Choroid plexus epithelial cell (primary cell): ENCODE measurements at regions not wholly inside any gene's neighbourhood (a gene's known extent, or its start where the extent isn't known, plus 50 kb on each side); places are given as distances from the start of the nearest gene placed in this dataset.
A peak's percentile ranks its signal among the peaks of the same experiment; 100 is the strongest.

Experiments used
- DNase-seq: peaks from one replicate; pipeline ENCODE4 v3.0.0-alpha.2; 2010; ENCODE audit warnings: low read depth
- H3K4me3 ChIP-seq: 2 replicates; pipeline ENCODE4 v1.5.1; 2011; ENCODE audit warnings: low read depth, mild to moderate bottlenecking, control low read depth, low read length, moderate library complexity
- TF ChIP-seq, protein P1 (sequence below): conservative IDR thresholded peaks from 2 replicates; pipeline ENCODE4 v1.5.1; 2011; ENCODE audit warnings: low read depth, mild to moderate bottlenecking, control low read depth, inconsistent platforms, low read length, moderate library complexity

DNA sequence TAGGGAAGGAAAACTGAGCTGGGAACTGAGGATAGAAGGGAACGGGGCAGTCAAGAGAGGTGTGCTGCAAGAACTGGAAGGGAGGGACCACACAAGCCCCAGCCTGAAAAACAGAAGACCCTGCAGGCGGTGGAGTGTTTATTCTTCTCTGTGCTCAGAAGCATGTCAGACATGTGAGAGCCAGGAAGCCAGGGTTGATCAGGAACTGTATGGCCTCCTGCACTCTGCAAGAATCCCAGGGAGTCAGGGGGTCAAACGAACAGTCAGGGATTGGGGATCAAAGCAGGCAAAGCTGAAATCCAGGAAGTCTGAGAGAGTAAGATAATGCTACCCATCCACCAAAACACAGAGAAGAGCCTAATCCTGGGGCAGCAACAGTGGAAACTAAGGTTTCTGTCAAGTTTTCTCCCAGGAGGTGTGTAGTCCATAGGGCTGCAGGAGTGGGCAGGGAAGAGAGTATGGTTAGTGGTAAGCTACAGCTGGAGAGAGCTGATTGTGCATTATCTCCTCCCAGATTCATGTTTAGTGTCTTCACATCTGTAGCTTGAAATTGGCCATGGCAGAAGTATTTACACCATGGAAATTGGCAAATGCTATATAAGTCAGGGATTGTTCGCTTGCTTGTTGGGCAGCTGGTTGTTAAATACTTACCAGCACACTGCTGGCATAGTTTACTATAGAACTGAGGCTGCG, 115.4 kb upstream of the SLC44A1 start:
- no peak for DNase-seq
- TF ChIP-seq, protein P1, sequence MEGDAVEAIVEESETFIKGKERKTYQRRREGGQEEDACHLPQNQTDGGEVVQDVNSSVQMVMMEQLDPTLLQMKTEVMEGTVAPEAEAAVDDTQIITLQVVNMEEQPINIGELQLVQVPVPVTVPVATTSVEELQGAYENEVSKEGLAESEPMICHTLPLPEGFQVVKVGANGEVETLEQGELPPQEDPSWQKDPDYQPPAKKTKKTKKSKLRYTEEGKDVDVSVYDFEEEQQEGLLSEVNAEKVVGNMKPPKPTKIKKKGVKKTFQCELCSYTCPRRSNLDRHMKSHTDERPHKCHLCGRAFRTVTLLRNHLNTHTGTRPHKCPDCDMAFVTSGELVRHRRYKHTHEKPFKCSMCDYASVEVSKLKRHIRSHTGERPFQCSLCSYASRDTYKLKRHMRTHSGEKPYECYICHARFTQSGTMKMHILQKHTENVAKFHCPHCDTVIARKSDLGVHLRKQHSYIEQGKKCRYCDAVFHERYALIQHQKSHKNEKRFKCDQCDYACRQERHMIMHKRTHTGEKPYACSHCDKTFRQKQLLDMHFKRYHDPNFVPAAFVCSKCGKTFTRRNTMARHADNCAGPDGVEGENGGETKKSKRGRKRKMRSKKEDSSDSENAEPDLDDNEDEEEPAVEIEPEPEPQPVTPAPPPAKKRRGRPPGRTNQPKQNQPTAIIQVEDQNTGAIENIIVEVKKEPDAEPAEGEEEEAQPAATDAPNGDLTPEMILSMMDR: no peak
- no peak overlapping the region for H3K4me3 ChIP-seq

DNA sequence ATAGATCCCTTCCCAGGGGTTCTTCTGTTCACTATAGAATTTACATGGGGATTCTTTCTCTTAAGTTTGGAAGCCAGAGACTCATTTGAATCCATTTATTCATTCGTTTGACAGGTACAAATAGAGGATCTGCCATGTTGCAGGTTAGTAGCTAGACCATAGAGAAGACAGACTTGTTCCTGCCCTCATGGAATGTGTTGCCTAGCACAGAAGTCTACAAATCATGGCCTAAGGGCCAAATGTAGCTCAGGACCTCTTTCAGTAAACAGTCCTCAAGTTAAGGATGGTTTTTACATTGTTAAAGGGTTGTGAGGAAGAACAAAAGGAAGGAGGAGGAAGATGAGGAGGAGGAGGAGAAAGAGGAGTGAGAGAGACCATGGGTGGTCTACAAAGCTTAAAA, 114.7 kb upstream of the SLC44A1 start:
- TF ChIP-seq, protein P1: no peak
- DNase-seq: no peak

DNA sequence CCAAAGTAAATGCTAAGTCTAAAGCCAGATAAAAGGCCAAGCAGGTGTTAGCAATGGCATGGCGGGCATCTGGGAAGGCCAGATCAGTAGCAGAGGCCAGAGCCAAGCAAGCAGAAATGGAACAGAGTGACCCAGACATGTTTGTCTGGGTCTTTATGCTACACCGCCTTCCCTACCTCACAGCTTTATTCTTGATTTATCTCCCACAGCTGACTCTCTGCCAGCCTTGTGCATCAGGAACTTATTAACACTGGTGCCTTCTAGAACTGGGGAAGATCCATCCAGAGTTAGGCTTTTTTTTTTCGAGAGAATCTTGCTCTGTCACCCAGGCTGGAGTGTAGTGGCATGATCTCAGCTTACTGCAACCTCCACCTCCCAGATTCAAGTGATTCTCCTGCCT, 112.5 kb upstream of the SLC44A1 start:
- no peak for DNase-seq
- TF ChIP-seq, protein P1: no peak
- no peak overlapping the region for H3K4me3 ChIP-seq

More for the DNA sequence above, 114.7 kb upstream of the SLC44A1 start:
- H3K4me3 ChIP-seq: no peak overlapping the region

DNA sequence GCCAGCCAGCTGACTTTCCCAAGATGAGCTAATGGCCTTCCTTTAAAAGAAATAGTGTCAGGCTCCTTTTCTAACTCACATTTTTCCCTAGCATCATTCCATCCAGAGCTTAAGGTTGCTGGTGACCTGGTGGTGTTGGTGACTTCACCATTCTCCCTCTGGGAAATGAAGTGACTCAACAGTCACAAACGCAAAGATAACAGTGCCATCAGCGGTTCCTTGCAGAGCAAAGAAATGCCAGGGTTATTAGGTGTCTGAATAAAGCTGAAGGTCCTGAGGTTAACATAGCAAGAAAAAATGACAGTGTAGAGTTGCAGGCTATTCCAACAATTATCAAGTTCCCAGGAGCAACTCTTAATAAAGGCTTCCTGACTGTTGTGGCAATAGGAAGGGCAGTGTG, 111.8 kb upstream of the SLC44A1 start:
- no peak overlapping the region for H3K4me3 ChIP-seq
- peak; percentile 42 for DNase-seq
- TF ChIP-seq, protein P1: no peak

DNA sequence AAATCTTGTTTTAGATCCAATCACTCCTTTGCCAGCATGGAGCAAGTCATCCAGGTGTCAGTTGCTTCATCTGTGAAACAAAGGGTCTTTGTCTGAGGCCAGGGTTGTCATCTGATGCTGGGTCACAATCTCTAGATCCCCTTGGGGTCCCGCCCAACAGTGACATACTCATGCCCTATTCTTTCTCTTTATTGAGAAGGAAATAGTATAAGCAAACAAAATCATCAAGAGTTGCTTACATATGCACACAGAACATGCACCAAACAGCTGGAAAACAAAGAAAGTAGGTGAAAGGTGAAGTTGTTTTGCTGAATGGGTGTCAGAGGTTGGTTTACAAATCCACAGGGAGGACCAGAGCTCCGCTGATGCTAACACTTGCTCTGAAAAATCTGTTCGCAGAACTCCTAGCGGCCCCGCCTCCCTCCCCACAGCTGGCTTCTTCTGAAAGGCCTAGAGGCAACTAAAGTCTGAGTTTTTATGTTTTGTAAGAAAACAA, 106.1 kb upstream of the SLC44A1 start:
- TF ChIP-seq, protein P1: no peak
- peak; percentile 83 for DNase-seq
- no peak overlapping the region for H3K4me3 ChIP-seq

DNA sequence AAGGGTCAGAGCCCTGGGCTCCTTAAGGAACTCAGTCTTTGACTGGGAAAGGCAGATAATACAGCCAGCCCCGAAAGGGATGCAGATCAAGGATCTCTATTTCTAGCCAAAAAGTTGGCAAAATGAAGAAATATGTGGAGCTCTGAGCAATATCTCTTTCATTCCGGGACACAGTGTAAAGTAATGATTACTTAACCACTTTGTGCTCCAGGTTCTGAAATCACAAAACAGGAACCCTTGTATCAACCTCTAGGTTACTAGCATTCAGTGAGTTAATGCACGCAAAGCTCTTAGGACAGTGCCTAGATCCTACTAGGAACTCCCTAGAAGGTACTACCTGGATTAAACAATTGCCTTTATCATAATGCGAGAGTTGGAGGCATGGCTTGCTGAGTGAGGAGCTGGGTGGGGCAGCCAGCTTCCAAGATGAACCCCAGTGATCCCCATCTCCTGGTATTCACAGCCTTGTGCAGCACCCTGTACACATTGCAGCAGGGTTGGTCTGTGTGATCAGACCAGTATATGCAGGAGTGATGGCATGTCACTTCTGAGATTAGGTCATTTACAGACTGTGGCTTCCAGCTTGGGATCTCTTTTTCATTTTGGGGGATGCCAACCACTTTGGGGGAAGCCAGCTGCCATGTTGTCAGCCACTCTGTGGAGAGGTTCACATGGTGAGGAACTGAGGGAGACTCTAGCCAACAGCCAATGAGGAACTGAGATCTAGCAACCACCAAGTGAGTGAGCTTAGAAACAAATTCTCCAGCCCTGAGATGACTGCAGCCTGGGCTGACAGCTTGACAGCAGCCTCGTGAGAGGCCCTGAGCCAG, 103.1 kb upstream of the SLC44A1 start:
- TF ChIP-seq, protein P1: no peak
- no peak overlapping the region for H3K4me3 ChIP-seq
- peak; percentile 22 for DNase-seq

DNA sequence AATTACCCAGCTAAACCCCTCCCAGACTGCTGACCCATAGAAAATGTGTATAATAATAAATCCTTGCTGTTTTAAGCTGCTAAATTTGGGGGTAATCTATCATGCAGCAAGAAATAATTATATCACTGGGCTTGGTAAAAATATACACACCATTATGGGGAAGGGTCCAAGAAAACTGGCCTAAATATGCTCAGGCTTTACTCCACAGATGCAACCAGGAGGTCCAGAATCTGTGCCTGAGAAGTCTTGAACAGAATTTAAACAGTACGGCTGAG, 102.5 kb upstream of the SLC44A1 start:
- DNase-seq: no peak
- TF ChIP-seq, protein P1: no peak
- no peak overlapping the region for H3K4me3 ChIP-seq
